HG02970 (cell line): ENCODE measurements at regions not wholly inside any gene's neighbourhood (a gene's known extent, or its start where the extent isn't known, plus 50 kb on each side); places are given as distances from the start of the nearest gene placed in this dataset.

Experiments
- ATAC-seq: cut with Tn5 transposase; IDR thresholded peaks from one replicate; pipeline ENCODE4 v1.9.1; 2021; ENCODE audit warnings: mild to moderate bottlenecking, moderate library complexity, moderate number of reproducible peaks; ENCODE audit not compliant: unreplicated experiment, low FRiP score

- ATAC-seq, result no peak
These were observed 112.6 kb upstream of the ARHGAP5 start for GRCh38 chr14:31964490-31964889.

- ATAC-seq, result no peak
These were observed 111.9 kb upstream of the ARHGAP5 start for GRCh38 chr14:31965071-31965734.

- no peak for ATAC-seq
These were observed 111.1 kb upstream of the ARHGAP5 start for GRCh38 chr14:31965735-31966598.

- ATAC-seq, result no peak
These were observed 110.0 kb upstream of the ARHGAP5 start for GRCh38 chr14:31966896-31967668.

GRCh38 chr14:31967669-31967975 is 109.5 kb upstream of the ARHGAP5 start:
- no peak for ATAC-seq

- peak; percentile 44 for ATAC-seq
These were observed 108.8 kb upstream of the ARHGAP5 start for GRCh38 chr14:31968107-31968810.

- ATAC-seq, result no peak
These were observed 108.0 kb upstream of the ARHGAP5 start for GRCh38 chr14:31968956-31969698.

GRCh38 chr14:31969699-31970240 is 107.3 kb upstream of the ARHGAP5 start:
- ATAC-seq, result no peak

- ATAC-seq, result no peak
These were observed 106.4 kb upstream of the ARHGAP5 start for GRCh38 chr14:31970744-31971143.

GRCh38 chr14:31971612-31972011 is 105.5 kb upstream of the ARHGAP5 start:
- ATAC-seq, result no peak

GRCh38 chr14:31977001-31977556 is 100.0 kb upstream of the ARHGAP5 start:
- no peak for ATAC-seq

GRCh38 chr14:31978423-31978822 is 98.7 kb upstream of the ARHGAP5 start:
- no peak for ATAC-seq

GRCh38 chr14:31982642-31983041 is 94.5 kb upstream of the ARHGAP5 start:
- no peak for ATAC-seq

- ATAC-seq, result no peak
These were observed 90.7 kb upstream of the ARHGAP5 start for GRCh38 chr14:31986405-31986804.

- no peak for ATAC-seq
These were observed 89.4 kb upstream of the ARHGAP5 start for GRCh38 chr14:31987721-31988120.

GRCh38 chr14:31988244-31988643 is 88.9 kb upstream of the ARHGAP5 start:
- ATAC-seq, result no peak

- no peak for ATAC-seq
These were observed 86.8 kb upstream of the ARHGAP5 start for GRCh38 chr14:31990183-31990857.

GRCh38 chr14:31990926-31991572 is 86.1 kb upstream of the ARHGAP5 start:
- no peak for ATAC-seq
